Endothelial cell of umbilical vein (primary cell): ENCODE measurements at regions not wholly inside any gene's neighbourhood (a gene's known extent, or its start where the extent isn't known, plus 50 kb on each side); places are given as distances from the start of the nearest gene placed in this dataset. TPM values are rescaled to one million over a fixed set of nuclear protein-coding genes. Genes with fewer than 3 reads are reported as not detected.

Source experiments
- BruUV-seq: library from RNA; stranded (reverse); fragments of 400-500 nt; replicated peaks from 2 replicates; lab custom pipeline; 2021; lab: Mats Ljungman, UMichigan
- CTCF ChIA-PET: fragments of 300-600, 350-600 bp; sonication (Branson Sonifier 250); formaldehyde crosslinking; loops from one replicate; lab custom pipeline; 2021; ENCODE audit warnings: antibody characterized with exemption, inconsistent platforms; lab: Charles Lee
- POLR2A ChIA-PET: fragments of 300-600, 350-600 bp; sonication (Branson Sonifier 250); formaldehyde crosslinking; loops from one replicate; lab custom pipeline; 2021; ENCODE audit warnings: antibody characterized with exemption, inconsistent platforms; lab: Charles Lee
- DNase-seq: peaks from one replicate; pipeline ENCODE4 v3.0.0-alpha.2; 2011; ENCODE audit warnings: low read depth, low spot score
- FAIRE-seq: peaks from 2 replicates; lab custom pipeline; 2011; peaks lifted over from hg19 to GRCh38; lab: Jason Lieb, UNC
- H2AFZ ChIP-seq: 2 replicates; pipeline ENCODE4 v1.6.0; 2012; ENCODE audit warnings: low read depth, low read length, control low read depth, inconsistent platforms
- H3K27ac ChIP-seq: 2 replicates; pipeline ENCODE4 v1.5.1; 2011; ENCODE audit warnings: low read depth, mild to moderate bottlenecking, control low read depth, low read length, moderate library complexity; ENCODE audit not compliant: insufficient read depth
- H3K27me3 ChIP-seq, 2 experiments: 2 replicates each; pipeline versions ENCODE4 v1.6.0 to v1.6.1; 2011; ENCODE audit warnings: low read length in 2 of 2, mixed read lengths in 1 of 2; ENCODE audit not compliant: control insufficient read depth in 2 of 2, insufficient read depth in 2 of 2
- H3K36me3 ChIP-seq, 2 experiments: 2 replicates in 1 of 2; 3 replicates in 1 of 2; pipeline ENCODE4 v1.5.1; 2011; ENCODE audit warnings: low read length in 2 of 2, mild to moderate bottlenecking in 1 of 2, moderate library complexity in 1 of 2; ENCODE audit not compliant: control insufficient read depth in 2 of 2, insufficient read depth in 2 of 2; ENCODE audit errors: extremely low read depth in 1 of 2
- H3K4me1 ChIP-seq: 3 replicates; pipeline ENCODE4 v1.5.1; 2011; ENCODE audit warnings: mild to moderate bottlenecking, low read length; ENCODE audit not compliant: control insufficient read depth, insufficient read depth; ENCODE audit errors: extremely low read depth
- H3K4me2 ChIP-seq: 2 replicates; pipeline ENCODE4 v1.6.1; 2011; ENCODE audit warnings: low read length, control low read depth, mixed read lengths; ENCODE audit not compliant: insufficient read depth
- H3K4me3 ChIP-seq, 3 experiments: fragments of 200-600 bp in 1 of 3; sonication (generic), shearing (Covaris generic) in 1 of 3; replicated peaks in 1 of 3; 2 replicates each; pipeline ENCODE4 v1.5.1; 2011 to 2016; ENCODE audit warnings: control low read depth in 3 of 3, low read length in 3 of 3, mild to moderate bottlenecking in 2 of 3, inconsistent platforms in 1 of 3, low read depth in 1 of 3, moderate library complexity in 1 of 3; ENCODE audit not compliant: insufficient read depth in 1 of 3
- H3K79me2 ChIP-seq: 2 replicates; pipeline ENCODE4 v1.6.0; 2012; ENCODE audit warnings: low read length, inconsistent platforms; ENCODE audit not compliant: control insufficient read depth, insufficient read depth
- H3K9ac ChIP-seq: replicated peaks from 2 replicates; pipeline ENCODE3; 2011; ENCODE audit warnings: low read length, control low read depth; ENCODE audit not compliant: insufficient read depth; ENCODE audit errors: extremely low read depth
- H3K9me1 ChIP-seq: replicated peaks from 3 replicates; pipeline ENCODE4 v1.6.0; 2011; ENCODE audit warnings: mild to moderate bottlenecking, low read length; ENCODE audit not compliant: control insufficient read depth, insufficient read depth; ENCODE audit errors: extremely low read depth
- H3K9me3 ChIP-seq: replicated peaks from 2 replicates; pipeline ENCODE4 v1.5.1; 2012; ENCODE audit warnings: low read length, inconsistent platforms; ENCODE audit not compliant: control insufficient read depth, insufficient read depth
- H4K20me1 ChIP-seq: replicated peaks from 2 replicates; pipeline ENCODE3; 2011; ENCODE audit warnings: mild to moderate bottlenecking, low read length; ENCODE audit not compliant: control insufficient read depth, insufficient read depth; ENCODE audit errors: extremely low read depth
- EZH2 ChIP-seq: IDR thresholded peaks from 2 replicates; pipeline ENCODE4 v1.6.1; 2012; ENCODE audit warnings: borderline replicate concordance, low read depth, mild to moderate bottlenecking, moderate library complexity, low read length, inconsistent platforms; ENCODE audit not compliant: severe bottlenecking
- FOS ChIP-seq: IDR thresholded peaks from 2 replicates; pipeline ENCODE4 v1.6.1; 2011; ENCODE audit warnings: mild to moderate bottlenecking, low read length, moderate library complexity, borderline replicate concordance; ENCODE audit not compliant: insufficient read depth
- GATA2 ChIP-seq: IDR thresholded peaks from 2 replicates; pipeline ENCODE4 v1.7.0; 2011; ENCODE audit warnings: low read depth, mild to moderate bottlenecking, moderate library complexity, mixed read lengths, low read length; ENCODE audit not compliant: insufficient read length, insufficient read depth
- JUN ChIP-seq: IDR thresholded peaks from 2 replicates; pipeline ENCODE4 v1.6.1; 2011; ENCODE audit warnings: borderline replicate concordance, low read depth; ENCODE audit not compliant: insufficient read length, insufficient read depth
- MYC ChIP-seq: IDR thresholded peaks from one replicate; pipeline ENCODE4 v1.6.1; 2011; ENCODE audit warnings: mild to moderate bottlenecking, low read depth, low read length
- POLR2A ChIP-seq: IDR thresholded peaks from 2 replicates; pipeline ENCODE4 v1.6.1; 2012; ENCODE audit warnings: low read depth, mild to moderate bottlenecking, control low read depth, low read length
- POLR2AphosphoS5 ChIP-seq: IDR thresholded peaks from 2 replicates; pipeline ENCODE4 v1.6.1; 2012; ENCODE audit warnings: low read depth, mild to moderate bottlenecking, control low read depth, low read length, moderate library complexity; ENCODE audit not compliant: insufficient read depth
- dilution Hi-C: fragments of 300-500 bp; cut with MboI; formaldehyde crosslinking; loops from one replicate; pipeline ENCODE4 v1.15.0; 2019; ENCODE audit warnings: low sequenced_read_pairs; ENCODE audit not compliant: extremely low pct_ligation_motif_present
- intact Hi-C: fragments of 100-400 bp; cut with micrococcal nuclease; formaldehyde crosslinking; loops from one replicate; pipeline ENCODE4 v1.10.0; 2022
- small RNA-seq: library from RNA; depleted of rRNA; stranded (forward); fragments of <200 nt; gene quantifications from one replicate; pipeline ENCODE3, GENCODE V24; 2012; ENCODE audit warnings: low replicate concordance, low read depth; ENCODE audit not compliant: insufficient read depth, insufficient read length
- TF ChIP-seq, protein P1 (sequence below): IDR thresholded peaks from 2 replicates; pipeline ENCODE4 v1.6.1; 2011; ENCODE audit not compliant: insufficient read depth, insufficient read length
- TF ChIP-seq, protein P2 (sequence below), 2 donors: IDR thresholded peaks; 1 replicate in 1 of 2; 2 replicates in 1 of 2; pipeline ENCODE4 v1.5.1; 2011; ENCODE audit warnings: low read length in 2 of 2, mild to moderate bottlenecking in 2 of 2, moderate library complexity in 2 of 2, control low read depth in 1 of 2, inconsistent platforms in 1 of 2, low read depth in 1 of 2; ENCODE audit not compliant: insufficient read depth in 1 of 2; ENCODE audit errors: extremely low read depth in 1 of 2

- H3K27ac ChIP-seq, result no peak overlapping the region
- no peak overlapping the region for H3K4me2 ChIP-seq
- intact Hi-C loops (no loop called here), dilution Hi-C loops (no loop called here)
- BruUV-seq, result no TSS peak
- no peak overlapping the region for H3K9ac ChIP-seq
- no peak overlapping the region for H2AFZ ChIP-seq
- POLR2A ChIA-PET, result no interaction called here
- H3K9me1 ChIP-seq, result no peaks in the 10 kb centered on the region
- no peaks in the 10 kb centered on the region for H3K27me3 ChIP-seq
- no peaks in the 10 kb centered on the region for H3K4me1 ChIP-seq
- H3K36me3 ChIP-seq, result no peaks in the 10 kb centered on the region
- TF ChIP-seq POLR2AphosphoS5, result no peak
- TF ChIP-seq FOS, result no peak
- no peak for TF ChIP-seq JUN
- TF ChIP-seq GATA2, result no peak
- TF ChIP-seq EZH2, result no peak
- TF ChIP-seq POLR2A, result no peak
- TF ChIP-seq, protein P1, sequence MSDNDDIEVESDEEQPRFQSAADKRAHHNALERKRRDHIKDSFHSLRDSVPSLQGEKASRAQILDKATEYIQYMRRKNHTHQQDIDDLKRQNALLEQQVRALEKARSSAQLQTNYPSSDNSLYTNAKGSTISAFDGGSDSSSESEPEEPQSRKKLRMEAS, result no peak
- TF ChIP-seq, protein P2, sequence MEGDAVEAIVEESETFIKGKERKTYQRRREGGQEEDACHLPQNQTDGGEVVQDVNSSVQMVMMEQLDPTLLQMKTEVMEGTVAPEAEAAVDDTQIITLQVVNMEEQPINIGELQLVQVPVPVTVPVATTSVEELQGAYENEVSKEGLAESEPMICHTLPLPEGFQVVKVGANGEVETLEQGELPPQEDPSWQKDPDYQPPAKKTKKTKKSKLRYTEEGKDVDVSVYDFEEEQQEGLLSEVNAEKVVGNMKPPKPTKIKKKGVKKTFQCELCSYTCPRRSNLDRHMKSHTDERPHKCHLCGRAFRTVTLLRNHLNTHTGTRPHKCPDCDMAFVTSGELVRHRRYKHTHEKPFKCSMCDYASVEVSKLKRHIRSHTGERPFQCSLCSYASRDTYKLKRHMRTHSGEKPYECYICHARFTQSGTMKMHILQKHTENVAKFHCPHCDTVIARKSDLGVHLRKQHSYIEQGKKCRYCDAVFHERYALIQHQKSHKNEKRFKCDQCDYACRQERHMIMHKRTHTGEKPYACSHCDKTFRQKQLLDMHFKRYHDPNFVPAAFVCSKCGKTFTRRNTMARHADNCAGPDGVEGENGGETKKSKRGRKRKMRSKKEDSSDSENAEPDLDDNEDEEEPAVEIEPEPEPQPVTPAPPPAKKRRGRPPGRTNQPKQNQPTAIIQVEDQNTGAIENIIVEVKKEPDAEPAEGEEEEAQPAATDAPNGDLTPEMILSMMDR (IDR thresholded peaks at IDR 0.05; ENCODE audit: extremely low read depth in 1 of 2, insufficient read depth in 1 of 2, low read depth in 1 of 2, low read length in 2 of 2), result no peak
- TF ChIP-seq MYC, result no peak
- H3K79me2 ChIP-seq, result no peaks in the 10 kb centered on the region
- CTCF ChIA-PET, result no interaction called here
- FAIRE-seq, result no peak
- no peak overlapping the region for H3K4me3 ChIP-seq
- DNase-seq, result no peak
- H4K20me1 ChIP-seq, result no peaks in the 10 kb centered on the region
- no peaks in the 10 kb centered on the region for H3K9me3 ChIP-seq
Measured at GRCh38 chr20:30985386-30985785, 272.1 kb upstream of the DEFB115 start.

Small RNA genes in the stretch of these regions (small RNA-seq; reads per million reads assigned to genes)
- not detected for gene RNA5SP528
